GM19395 (cell line): ENCODE measurements at regions not wholly inside any gene's neighbourhood (a gene's known extent, or its start where the extent isn't known, plus 50 kb on each side); places are given as distances from the start of the nearest gene placed in this dataset.

Experiments used
- ATAC-seq: cut with Tn5 transposase; IDR thresholded peaks from one replicate; pipeline ENCODE4 v1.9.1; 2021; ENCODE audit warnings: mild to moderate bottlenecking, moderate library complexity; ENCODE audit not compliant: unreplicated experiment

GRCh38 chr5:103353581-103353980, 95.0 kb downstream of the MACIR start:
- no peak for ATAC-seq

GRCh38 chr5:103347716-103348423, 89.3 kb downstream of the MACIR start:
- no peak for ATAC-seq

GRCh38 chr5:103346162-103346748, 87.7 kb downstream of the MACIR start:
- ATAC-seq: no peak

GRCh38 chr5:103345461-103345860, 86.9 kb downstream of the MACIR start:
- no peak for ATAC-seq

- peak; percentile 100 for ATAC-seq
These were observed 82.3 kb downstream of the MACIR start for GRCh38 chr5:103340717-103341388.

- no peak for ATAC-seq
These were observed 81.6 kb downstream of the MACIR start for GRCh38 chr5:103340132-103340531.

- ATAC-seq: no peak
These were observed 78.4 kb downstream of the MACIR start for GRCh38 chr5:103336941-103337340.

- no peak for ATAC-seq
These were observed 74.8 kb downstream of the MACIR start for GRCh38 chr5:103333376-103333775.

GRCh38 chr5:103330875-103331274, 72.3 kb downstream of the MACIR start:
- ATAC-seq: no peak
